GM18907 (cell line): ENCODE measurements at regions not wholly inside any gene's neighbourhood (a gene's known extent, or its start where the extent isn't known, plus 50 kb on each side); places are given as distances from the start of the nearest gene placed in this dataset.
"Not testable (repeated sequence)": the region's sequence is repeated elsewhere in the genome, so short reads cannot be mapped to it uniquely, and the experiment has no call there.

Experiments used
- ATAC-seq: cut with Tn5 transposase; IDR thresholded peaks from one replicate; pipeline ENCODE4 v1.9.1; 2021; ENCODE audit warnings: mild to moderate bottlenecking, moderate library complexity; ENCODE audit not compliant: unreplicated experiment

GRCh38 chr3:73120710-73121109 is 59.3 kb downstream of the EBLN2 start:
- ATAC-seq, result no peak

GRCh38 chr3:73121669-73122331 is 60.3 kb downstream of the EBLN2 start:
- ATAC-seq, result no peak

DNA sequence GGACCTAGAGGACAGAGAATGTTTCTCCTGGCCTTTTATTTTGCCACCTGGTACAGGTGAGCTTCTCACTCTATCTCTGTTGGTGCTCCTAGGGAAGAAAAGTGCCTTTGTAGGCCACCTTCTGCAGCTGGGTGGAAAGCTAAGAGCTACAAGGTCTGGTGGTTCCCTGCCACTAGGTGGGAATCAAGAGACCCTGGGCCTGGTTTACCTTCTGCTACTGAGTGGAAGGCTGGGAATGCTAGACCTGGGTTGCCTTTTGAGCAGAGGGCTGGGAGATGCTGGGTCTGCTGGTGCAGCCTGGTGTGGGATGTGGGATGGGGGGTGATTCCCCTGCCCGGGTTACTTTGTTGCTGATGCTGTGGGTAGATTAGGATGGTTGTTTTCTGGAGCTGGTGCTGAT is 72.6 kb downstream of the EBLN2 start:
- no peak for ATAC-seq

GRCh38 chr3:73136941-73137340 is 75.5 kb downstream of the EBLN2 start:
- no peak for ATAC-seq

- ATAC-seq, result no peak
Measured at GRCh38 chr3:73137736-73138403, 76.4 kb downstream of the EBLN2 start.

GRCh38 chr3:73140772-73141442 is 79.4 kb downstream of the EBLN2 start:
- no peak for ATAC-seq

DNA sequence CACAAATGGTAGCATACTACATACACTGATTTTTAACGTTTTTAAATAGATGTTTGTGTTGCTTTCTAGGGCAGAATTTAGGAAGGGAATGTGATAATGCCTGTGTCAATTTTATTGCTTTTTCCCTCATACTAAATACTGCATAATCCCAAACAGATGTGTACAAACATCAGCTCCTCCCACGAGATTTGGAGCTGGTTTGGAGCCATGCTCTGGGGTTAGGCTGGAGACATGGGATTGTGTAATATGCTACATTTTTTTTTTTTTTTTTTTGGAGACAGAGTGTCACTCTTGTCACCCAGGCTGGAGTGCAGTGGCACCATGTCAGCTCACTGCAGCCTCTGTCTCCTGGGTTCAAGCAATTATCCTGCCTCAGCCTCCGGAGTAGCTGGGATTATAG is 80.1 kb downstream of the EBLN2 start:
- ATAC-seq, result no peak

DNA sequence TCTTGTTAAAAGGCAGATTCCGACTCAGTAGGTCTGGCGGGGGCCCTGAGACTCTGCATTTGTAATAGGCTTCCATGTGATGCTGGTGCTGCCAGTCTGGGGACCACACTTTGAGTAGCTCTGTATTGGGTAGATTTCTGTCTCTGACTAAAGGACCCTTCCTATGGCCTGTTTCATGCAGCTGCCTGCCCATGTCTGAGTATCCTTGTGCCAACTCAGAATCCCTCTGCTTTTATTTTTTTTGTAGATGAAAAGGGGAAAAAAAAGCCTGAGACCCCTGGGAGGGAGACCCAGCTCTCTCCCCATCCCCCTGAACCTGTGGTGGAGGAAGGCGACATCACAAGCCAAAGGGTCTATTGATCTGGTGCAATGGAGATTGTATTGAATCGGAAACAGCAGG is 81.9 kb downstream of the EBLN2 start:
- no peak for ATAC-seq

GRCh38 chr3:73143821-73144237 is 82.4 kb downstream of the EBLN2 start:
- no peak for ATAC-seq

- ATAC-seq, result no peak
Measured at GRCh38 chr3:73144276-73144675, 82.8 kb downstream of the EBLN2 start.

GRCh38 chr3:73144828-73145227 is 83.4 kb downstream of the EBLN2 start:
- ATAC-seq, result no peak

DNA sequence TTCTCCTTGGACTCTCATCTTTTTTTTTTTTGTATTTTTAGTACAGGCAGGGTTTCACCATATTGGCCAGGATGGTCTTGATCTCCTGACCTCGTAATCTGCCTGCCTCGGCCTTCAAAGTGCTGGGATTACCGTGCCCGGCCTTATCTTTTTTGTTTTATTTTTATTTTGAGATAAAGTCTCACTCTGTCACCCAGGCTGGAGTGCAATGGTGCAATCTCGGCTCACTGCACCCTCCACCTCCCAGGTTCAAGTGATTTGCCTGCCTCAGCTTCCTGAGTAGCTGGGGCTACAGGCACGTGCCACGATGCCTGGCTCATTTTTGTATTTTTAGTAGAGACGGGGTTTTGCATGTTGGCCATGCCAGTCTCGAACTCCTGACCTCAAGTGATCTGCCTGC is 86.0 kb downstream of the EBLN2 start:
- not testable (repeated sequence) for ATAC-seq

GRCh38 chr3:73148206-73148605 is 86.7 kb downstream of the EBLN2 start:
- no peak for ATAC-seq

DNA sequence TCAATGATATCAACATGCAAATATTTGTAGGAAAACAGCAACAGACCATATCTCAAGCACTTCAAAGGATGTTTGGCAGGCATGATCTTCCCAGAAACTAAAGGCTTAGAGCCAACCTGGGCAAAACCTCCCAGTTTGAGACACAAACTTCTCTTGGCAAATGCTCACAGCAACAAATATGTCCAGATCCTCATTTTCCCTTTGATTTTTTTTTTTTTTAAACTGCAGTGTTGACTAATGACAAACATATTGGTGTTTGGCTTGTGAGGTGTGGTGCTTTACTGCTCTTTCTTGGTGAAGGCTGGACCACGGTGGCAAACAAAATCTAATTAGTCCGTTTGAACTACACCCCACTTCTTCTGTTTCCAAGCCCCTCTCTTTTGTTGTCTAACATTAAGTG is 87.2 kb downstream of the EBLN2 start:
- ATAC-seq, result no peak

DNA sequence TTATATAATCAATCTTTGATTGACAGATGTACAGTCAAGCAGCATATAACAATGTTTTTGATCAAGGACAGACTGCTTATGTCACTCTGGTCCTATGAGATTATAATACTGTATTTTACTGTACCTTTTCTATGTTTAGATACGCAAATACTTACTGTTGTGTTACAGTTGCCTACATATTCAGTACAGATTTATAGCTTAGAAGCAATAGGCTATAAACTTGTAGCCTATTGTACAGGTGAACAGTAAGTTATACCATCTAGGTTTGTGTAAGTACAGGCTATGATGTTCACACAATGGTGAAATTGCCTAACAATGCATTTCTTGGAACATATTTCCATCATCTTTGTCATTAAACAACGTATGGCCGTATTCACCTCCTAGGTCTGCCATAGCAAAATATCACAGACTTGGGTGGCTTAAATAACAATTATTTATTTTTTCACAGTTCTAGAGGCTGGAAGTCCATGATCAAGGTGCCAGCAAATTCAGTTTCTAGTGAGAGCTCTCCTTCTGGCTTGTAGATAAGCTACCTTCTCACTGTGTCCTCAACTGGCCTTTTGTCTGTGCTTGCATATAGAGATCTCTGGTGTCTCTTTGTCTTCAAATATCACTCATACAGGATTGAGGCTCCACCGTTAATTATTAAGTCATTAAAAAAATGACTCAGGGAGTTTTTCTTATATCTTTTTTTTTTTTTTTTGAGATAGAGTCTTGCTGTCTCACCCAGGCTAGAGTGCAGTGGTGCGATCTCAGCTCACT is 89.1 kb downstream of the EBLN2 start:
- ATAC-seq, result no peak

DNA sequence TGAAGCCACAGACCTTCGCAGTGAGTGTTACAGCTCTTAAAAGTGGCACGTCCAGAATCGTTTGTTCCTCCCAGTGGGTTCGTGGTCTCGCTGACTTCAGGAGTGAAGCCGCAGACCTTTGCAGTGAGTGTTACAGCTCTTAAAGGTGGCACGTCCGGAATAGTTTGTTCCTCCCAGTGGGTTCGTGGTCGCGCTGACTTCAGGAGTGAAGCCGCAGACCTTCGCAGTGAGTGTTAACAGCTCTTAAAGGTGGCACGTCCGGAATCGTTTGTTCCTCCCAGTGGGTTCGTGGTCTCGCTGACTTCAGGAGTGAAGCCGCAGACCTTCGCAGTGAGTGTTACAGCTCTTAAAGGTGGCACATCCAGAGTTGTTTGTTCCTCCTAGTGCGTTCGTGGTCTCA is 91.1 kb downstream of the EBLN2 start:
- not testable (repeated sequence) for ATAC-seq

DNA sequence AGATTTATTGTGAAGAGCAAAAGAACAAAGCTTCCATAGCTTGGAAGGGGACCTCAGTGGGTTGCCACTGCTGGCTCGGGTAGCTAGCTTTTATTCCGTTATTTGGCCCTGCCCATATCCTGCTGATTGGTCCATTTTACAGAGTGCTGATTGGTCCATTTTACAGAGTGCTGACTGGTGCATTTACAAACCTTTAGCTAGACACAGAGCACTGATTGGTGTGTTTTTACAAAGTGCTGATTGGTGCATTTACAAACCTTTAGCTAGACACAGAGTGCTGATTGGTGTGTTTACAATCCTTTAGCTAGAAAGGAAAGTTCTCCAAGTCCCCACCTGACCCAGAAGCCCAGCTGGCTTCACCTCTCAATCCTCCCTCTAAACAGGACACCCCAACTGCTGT is 91.6 kb downstream of the EBLN2 start:
- not testable (repeated sequence) for ATAC-seq

DNA sequence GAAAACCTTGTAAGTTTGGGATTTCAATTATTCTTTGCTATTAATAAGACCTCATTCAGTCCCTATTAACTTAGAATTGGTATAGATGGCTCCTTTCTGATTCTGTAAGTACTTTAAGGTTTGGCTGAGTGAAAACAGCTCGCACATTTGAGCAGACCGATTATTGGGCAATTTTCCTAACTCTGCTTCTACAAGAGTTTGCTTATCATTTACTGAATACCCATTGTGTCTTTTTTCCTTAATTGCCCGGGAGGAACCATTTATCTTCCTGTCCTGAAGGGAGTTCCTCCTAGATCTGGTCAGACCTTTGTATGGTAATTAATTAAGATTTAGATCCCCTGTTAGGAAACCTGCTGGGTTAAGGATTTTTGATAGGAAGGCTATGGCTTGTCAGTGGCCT is 92.8 kb downstream of the EBLN2 start:
- ATAC-seq, result not testable (repeated sequence)

DNA sequence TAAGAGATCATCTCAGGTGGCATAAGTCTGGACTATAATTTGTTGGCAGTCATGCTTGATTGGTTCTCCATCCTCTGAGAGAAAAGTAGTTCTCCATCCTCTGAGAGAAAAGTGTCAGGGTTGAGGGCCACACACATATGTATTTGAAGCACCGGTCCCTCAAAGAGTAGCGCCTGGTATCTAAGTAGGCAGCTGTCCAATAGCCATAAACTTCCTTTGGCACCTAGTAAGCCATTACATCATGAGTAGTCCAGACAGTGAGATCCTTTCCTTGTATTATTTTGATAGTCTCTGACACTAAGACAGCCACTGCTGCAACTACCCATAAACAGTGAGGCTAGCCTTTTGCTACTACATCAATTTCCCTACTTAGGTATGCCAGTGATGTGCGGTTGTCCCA is 94.0 kb downstream of the EBLN2 start:
- ATAC-seq, result not testable (repeated sequence)

GRCh38 chr3:73164622-73165021 is 103.2 kb downstream of the EBLN2 start:
- no peak for ATAC-seq

GRCh38 chr3:73175698-73176097 is 114.2 kb downstream of the EBLN2 start:
- no peak for ATAC-seq
